GM19035 (cell line): ENCODE measurements at regions not wholly inside any gene's neighbourhood (a gene's known extent, or its start where the extent isn't known, plus 50 kb on each side); places are given as distances from the start of the nearest gene placed in this dataset.
"Not testable (repeated sequence)": the region's sequence is repeated elsewhere in the genome, so short reads cannot be mapped to it uniquely, and the experiment has no call there.

ENCODE experiments used
- ATAC-seq: cut with Tn5 transposase; IDR thresholded peaks from one replicate; pipeline ENCODE4 v1.9.1; 2021; ENCODE audit not compliant: unreplicated experiment

GRCh38 chr2:2516386-2516785, 185.3 kb upstream of the MYT1L start:
- ATAC-seq = no peak

GRCh38 chr2:2512931-2513330, 181.9 kb upstream of the MYT1L start:
- no peak for ATAC-seq

GRCh38 chr2:2507417-2507997, 176.4 kb upstream of the MYT1L start:
- ATAC-seq = no peak

GRCh38 chr2:2506536-2506935, 175.5 kb upstream of the MYT1L start:
- ATAC-seq = no peak

GRCh38 chr2:2505604-2506003, 174.5 kb upstream of the MYT1L start:
- ATAC-seq = no peak

GRCh38 chr2:2503864-2504418, 172.9 kb upstream of the MYT1L start:
- peak; percentile 54 for ATAC-seq

- ATAC-seq = no peak
Measured at GRCh38 chr2:2502201-2502549, 171.1 kb upstream of the MYT1L start.

- ATAC-seq = no peak
Measured at GRCh38 chr2:2501454-2502200, 170.6 kb upstream of the MYT1L start.

- ATAC-seq = no peak
Measured at GRCh38 chr2:2495606-2496005, 164.5 kb upstream of the MYT1L start.

GRCh38 chr2:2493496-2493895, 162.4 kb upstream of the MYT1L start:
- ATAC-seq = no peak

GRCh38 chr2:2492800-2493199, 161.7 kb upstream of the MYT1L start:
- no peak for ATAC-seq

- ATAC-seq = no peak
Measured at GRCh38 chr2:2491964-2492363, 160.9 kb upstream of the MYT1L start.

- no peak for ATAC-seq
Measured at GRCh38 chr2:2484301-2484700, 153.2 kb upstream of the MYT1L start.

- no peak for ATAC-seq
Measured at GRCh38 chr2:2482851-2483250, 151.8 kb upstream of the MYT1L start.

GRCh38 chr2:2472881-2473280, 141.8 kb upstream of the MYT1L start:
- no peak for ATAC-seq

- ATAC-seq = no peak
Measured at GRCh38 chr2:2472044-2472443, 141.0 kb upstream of the MYT1L start.

- no peak for ATAC-seq
Measured at GRCh38 chr2:2466534-2466933, 135.5 kb upstream of the MYT1L start.

- ATAC-seq = no peak
Measured at GRCh38 chr2:2464643-2465042, 133.6 kb upstream of the MYT1L start.

GRCh38 chr2:2464094-2464493, 133.0 kb upstream of the MYT1L start:
- no peak for ATAC-seq

- ATAC-seq = no peak
Measured at GRCh38 chr2:2456721-2457120, 125.6 kb upstream of the MYT1L start.

- no peak for ATAC-seq
Measured at GRCh38 chr2:2455151-2455550, 124.1 kb upstream of the MYT1L start.

- ATAC-seq = no peak
Measured at GRCh38 chr2:2452961-2453360, 121.9 kb upstream of the MYT1L start.

GRCh38 chr2:2451275-2451674, 120.2 kb upstream of the MYT1L start:
- ATAC-seq = not testable (repeated sequence)
